ENCODE measurements at regions not wholly inside any gene's neighbourhood (a gene's known extent, or its start where the extent isn't known, plus 50 kb on each side); places are given as distances from the start of the nearest gene placed in this dataset.

DNA sequence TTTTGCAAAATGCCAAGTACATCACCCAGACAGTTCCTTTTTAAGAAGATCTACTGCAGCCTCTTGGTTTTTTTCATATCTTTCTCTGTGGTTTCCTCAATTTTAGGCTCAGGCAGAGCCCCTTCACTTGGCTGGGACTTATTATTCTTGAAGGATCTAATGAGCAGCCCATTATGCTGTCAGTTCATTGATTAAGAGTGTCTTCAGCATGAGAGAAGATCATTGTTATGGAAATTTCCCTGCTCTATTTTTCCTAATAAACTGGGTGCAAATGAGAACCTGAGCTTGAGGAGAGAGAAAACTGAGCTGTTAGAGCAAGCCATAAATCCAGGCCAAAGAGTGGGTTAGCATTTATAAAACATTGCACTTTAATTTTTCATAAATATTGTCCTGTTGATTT lies 146.5 kb downstream of the SEC23IP start:
- Mint-ChIP-seq H3K4me1 (no peaks in the 10 kb centered on the region), H3K9me3 (ENCODE audit: insufficient read depth) (no peaks in the 10 kb centered on the region), H3K4me3 (no peak overlapping the region), H3K27ac (no peak overlapping the region), H3K27me3 (peaks cover 11% of the 10 kb centered on the region)
- CTCF ChIA-PET: no interaction called here
- Histone ChIP-seq H3K4me1 (ENCODE audit: control insufficient read depth in 2 of 2, insufficient read depth in 2 of 2, low read length in 2 of 2) (no peaks in the 10 kb centered on the region), H2AFZ (ENCODE audit: insufficient read depth, low read depth, low read length, poor library complexity, severe bottlenecking) (no peak overlapping the region), H3K9ac (ENCODE audit: low read length) (no peak overlapping the region), H3K4me3 (ENCODE audit: control extremely low read depth in 1 of 5, extremely low read depth in 1 of 5, insufficient read depth in 1 of 5, low read depth in 2 of 5, low read length in 4 of 5) (no peak overlapping the region), H3K9me3 (ENCODE audit: control extremely low read depth in 1 of 3, control insufficient read depth in 2 of 3, insufficient read depth in 1 of 3, low read length in 2 of 3) (no peaks in the 10 kb centered on the region), H4K20me1 (ENCODE audit: control insufficient read depth, insufficient read depth, low read length, poor library complexity, severe bottlenecking) (no peaks in the 10 kb centered on the region), H3K27ac (ENCODE audit: low read length in 2 of 2) (no peak overlapping the region), H3K27me3 (replicated peaks in 1 of 4; ENCODE audit: control extremely low read depth in 1 of 4, control insufficient read depth in 3 of 4, insufficient read depth in 4 of 4, low read length in 3 of 4) (peaks cover 0 to 2% (median 0%) of the 10 kb centered on the region in 4 experiments), H3K36me3 (replicated peaks in 1 of 2; ENCODE audit: control extremely low read depth in 1 of 2, control insufficient read depth in 1 of 2, extremely low read depth in 1 of 2, insufficient read depth in 2 of 2, low read length in 1 of 2) (no peaks in the 10 kb centered on the region), H3K79me2 (ENCODE audit: control insufficient read depth, insufficient read depth, low read length) (no peaks in the 10 kb centered on the region), H3K4me2 (replicated peaks; ENCODE audit: low read depth, low read length, poor library complexity, severe bottlenecking) (no peak overlapping the region)
- TF ChIP-seq, protein P1, sequence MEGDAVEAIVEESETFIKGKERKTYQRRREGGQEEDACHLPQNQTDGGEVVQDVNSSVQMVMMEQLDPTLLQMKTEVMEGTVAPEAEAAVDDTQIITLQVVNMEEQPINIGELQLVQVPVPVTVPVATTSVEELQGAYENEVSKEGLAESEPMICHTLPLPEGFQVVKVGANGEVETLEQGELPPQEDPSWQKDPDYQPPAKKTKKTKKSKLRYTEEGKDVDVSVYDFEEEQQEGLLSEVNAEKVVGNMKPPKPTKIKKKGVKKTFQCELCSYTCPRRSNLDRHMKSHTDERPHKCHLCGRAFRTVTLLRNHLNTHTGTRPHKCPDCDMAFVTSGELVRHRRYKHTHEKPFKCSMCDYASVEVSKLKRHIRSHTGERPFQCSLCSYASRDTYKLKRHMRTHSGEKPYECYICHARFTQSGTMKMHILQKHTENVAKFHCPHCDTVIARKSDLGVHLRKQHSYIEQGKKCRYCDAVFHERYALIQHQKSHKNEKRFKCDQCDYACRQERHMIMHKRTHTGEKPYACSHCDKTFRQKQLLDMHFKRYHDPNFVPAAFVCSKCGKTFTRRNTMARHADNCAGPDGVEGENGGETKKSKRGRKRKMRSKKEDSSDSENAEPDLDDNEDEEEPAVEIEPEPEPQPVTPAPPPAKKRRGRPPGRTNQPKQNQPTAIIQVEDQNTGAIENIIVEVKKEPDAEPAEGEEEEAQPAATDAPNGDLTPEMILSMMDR (IDR thresholded peaks at IDR 0.05): no peak
- no peak for TF ChIP-seq EZH2 (IDR thresholded peaks at IDR 0.05; ENCODE audit: borderline replicate concordance, insufficient read depth, low read depth, low read length, poor library complexity, severe bottlenecking)
- DNase-seq (no peak), ATAC-seq (ENCODE audit: low read depth) (no peak)
- intact Hi-C loops (cut with micrococcal nuclease): no loop called here
- POLR2A ChIA-PET: no interaction called here

DNA sequence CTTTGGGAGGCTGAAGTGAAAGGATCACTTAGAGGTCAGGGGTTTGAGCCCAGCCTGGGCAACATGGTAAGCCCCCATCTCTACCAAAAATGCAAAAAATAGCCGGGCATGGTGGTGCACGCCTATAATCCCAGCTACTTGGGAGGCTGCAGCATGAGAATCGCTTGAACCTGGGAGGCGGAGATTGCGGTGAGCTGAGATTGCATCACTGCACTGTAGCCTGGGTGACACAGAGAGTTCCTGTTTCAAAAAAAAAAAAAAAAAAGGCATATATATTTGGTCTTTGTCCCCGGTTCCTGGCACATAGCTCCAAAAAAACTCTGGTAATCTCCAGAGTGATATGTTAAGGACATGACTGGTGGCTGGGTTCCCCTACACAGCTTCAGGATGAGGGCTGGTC lies 147.3 kb downstream of the SEC23IP start:
- H3K9ac ChIP-seq (ENCODE audit: low read length): no peak overlapping the region
- DNase-seq: no peak
- H3K27ac Mint-ChIP-seq: no peak overlapping the region
- TF ChIP-seq, protein P1 (IDR thresholded peaks at IDR 0.05): no peak
- TF ChIP-seq EZH2 (IDR thresholded peaks at IDR 0.05; ENCODE audit: borderline replicate concordance, insufficient read depth, low read depth, low read length, poor library complexity, severe bottlenecking): no peak
- H3K27me3 Mint-ChIP-seq: peaks cover 11% of the 10 kb centered on the region
- 90% methylated on average over 6 of the region's 6 CpGs for WGBS (ENCODE audit: insufficient coverage)
- no peak overlapping the region for H3K27ac ChIP-seq (ENCODE audit: low read length in 2 of 2)
- H3K79me2 ChIP-seq (ENCODE audit: control insufficient read depth, insufficient read depth, low read length): no peaks in the 10 kb centered on the region
- H4K20me1 ChIP-seq (ENCODE audit: control insufficient read depth, insufficient read depth, low read length, poor library complexity, severe bottlenecking): no peaks in the 10 kb centered on the region
- no peak for ATAC-seq (ENCODE audit: low read depth)
- no peak overlapping the region for H3K4me3 Mint-ChIP-seq
- intact Hi-C loops (cut with micrococcal nuclease): no loop called here
- peaks cover 0 to 2% (median 0%) of the 10 kb centered on the region in 4 experiments for H3K27me3 ChIP-seq (replicated peaks in 1 of 4; ENCODE audit: control extremely low read depth in 1 of 4, control insufficient read depth in 3 of 4, insufficient read depth in 4 of 4, low read length in 3 of 4)
- no peaks in the 10 kb centered on the region for H3K36me3 ChIP-seq (replicated peaks in 1 of 2; ENCODE audit: control extremely low read depth in 1 of 2, control insufficient read depth in 1 of 2, extremely low read depth in 1 of 2, insufficient read depth in 2 of 2, low read length in 1 of 2)
- H3K9me3 Mint-ChIP-seq (ENCODE audit: insufficient read depth): no peaks in the 10 kb centered on the region
- POLR2A ChIA-PET: no interaction called here
- no peak overlapping the region for H3K4me2 ChIP-seq (replicated peaks; ENCODE audit: low read depth, low read length, poor library complexity, severe bottlenecking)
- no peak overlapping the region for H3K4me3 ChIP-seq (ENCODE audit: control extremely low read depth in 1 of 5, extremely low read depth in 1 of 5, insufficient read depth in 1 of 5, low read depth in 2 of 5, low read length in 4 of 5)
- no peaks in the 10 kb centered on the region for H3K9me3 ChIP-seq (ENCODE audit: control extremely low read depth in 1 of 3, control insufficient read depth in 2 of 3, insufficient read depth in 1 of 3, low read length in 2 of 3)
- no peak overlapping the region for H2AFZ ChIP-seq (ENCODE audit: insufficient read depth, low read depth, low read length, poor library complexity, severe bottlenecking)
- no peaks in the 10 kb centered on the region for H3K4me1 Mint-ChIP-seq
- CTCF ChIA-PET: interaction anchor here (0.6 to 0.7 kb wide), 2 partner anchors 467 to 1631 kb away, joined by 5 read pairs; no protein-coding TSS in a partner anchor
- H3K4me1 ChIP-seq (ENCODE audit: control insufficient read depth in 2 of 2, insufficient read depth in 2 of 2, low read length in 2 of 2): no peaks in the 10 kb centered on the region
